Lower lobe of right lung (tissue), 2 donors: ENCODE measurements at regions not wholly inside any gene's neighbourhood (a gene's known extent, or its start where the extent isn't known, plus 50 kb on each side); places are given as distances from the start of the nearest gene placed in this dataset.

Experiments
- ATAC-seq, 2 donors: fragments of 200-7000 bp; cut with Tn5 transposase; one replicate each; pipeline ENCODE4 v1.9.1; 2020 to 2022; ENCODE audit warnings: mild to moderate bottlenecking in 2 of 2, moderate library complexity in 2 of 2
- DNase-seq: peaks from one replicate; pipeline ENCODE4 v3.0.0-alpha.2; 2020
- H3K27ac ChIP-seq: fragments of 200-600 bp; one replicate; pipeline ENCODE4 v1.8.0; 2022
- H3K27me3 ChIP-seq: fragments of 200-600 bp; one replicate; pipeline ENCODE4 v1.8.0; 2022; ENCODE audit warnings: low read depth
- H3K36me3 ChIP-seq: fragments of 200-600 bp; one replicate; pipeline ENCODE4 v1.8.0; 2022; ENCODE audit warnings: mild to moderate bottlenecking
- H3K4me1 ChIP-seq: fragments of 200-600 bp; one replicate; pipeline ENCODE4 v1.8.0; 2022
- H3K4me3 ChIP-seq: fragments of 200-600 bp; one replicate; pipeline ENCODE4 v1.8.0; 2022; ENCODE audit warnings: mild to moderate bottlenecking
- H3K9me3 ChIP-seq: fragments of 200-600 bp; one replicate; pipeline ENCODE4 v1.8.0; 2022
- CTCF ChIP-seq: fragments of 200-600 bp; IDR thresholded peaks from one replicate; pipeline ENCODE4 v1.8.0; 2022; ENCODE audit warnings: antibody characterized with exemption, mild to moderate bottlenecking
- intact Hi-C: fragments of 100-400 bp; cut with DNase I; formaldehyde crosslinking; loops from one replicate; pipeline ENCODE4 v1.11.0; 2022
- donor health status: DM: no; HTN: yes; CAD: no; lungs with severe emphysema.

- no peaks in the 10 kb centered on the region for H3K36me3 ChIP-seq
- no peaks in the 10 kb centered on the region for H3K9me3 ChIP-seq
- H3K4me1 ChIP-seq: no peaks in the 10 kb centered on the region
- TF ChIP-seq CTCF: no peak
- no peak for ATAC-seq
- intact Hi-C loops: no loop called here
- H3K27ac ChIP-seq: no peak overlapping the region
- H3K27me3 ChIP-seq: no peaks in the 10 kb centered on the region
- no peak overlapping the region for H3K4me3 ChIP-seq
- no peak for DNase-seq
Measured at GRCh38 chrY:14238277-14238676, 182.2 kb downstream of the VCY1B start.

- Histone ChIP-seq H3K9me3 (no peaks in the 10 kb centered on the region), H3K4me3 (no peak overlapping the region), H3K36me3 (no peaks in the 10 kb centered on the region), H3K4me1 (no peaks in the 10 kb centered on the region), H3K27ac (no peak overlapping the region), H3K27me3 (no peaks in the 10 kb centered on the region)
- intact Hi-C loops: no loop called here
- ATAC-seq (no peak), DNase-seq (no peak)
- no peak for TF ChIP-seq CTCF
Measured at GRCh38 chrY:14246948-14247347, 190.9 kb downstream of the VCY1B start.

- no peak for DNase-seq
- no peak for ATAC-seq
- no peaks in the 10 kb centered on the region for H3K9me3 ChIP-seq
- no peak overlapping the region for H3K27ac ChIP-seq
- intact Hi-C loops: no loop called here
- TF ChIP-seq CTCF: no peak
- no peaks in the 10 kb centered on the region for H3K4me1 ChIP-seq
- H3K27me3 ChIP-seq: no peaks in the 10 kb centered on the region
- H3K4me3 ChIP-seq: no peak overlapping the region
- no peaks in the 10 kb centered on the region for H3K36me3 ChIP-seq
Measured at GRCh38 chrY:14248878-14249576, 193.0 kb downstream of the VCY1B start.

GRCh38 chrY:14255965-14256816 lies 200.2 kb downstream of the VCY1B start:
- H3K4me3 ChIP-seq: no peak overlapping the region
- DNase-seq (no peak), ATAC-seq (no peak)
- no peaks in the 10 kb centered on the region for H3K9me3 ChIP-seq
- no peaks in the 10 kb centered on the region for H3K36me3 ChIP-seq
- no peaks in the 10 kb centered on the region for H3K4me1 ChIP-seq
- no peaks in the 10 kb centered on the region for H3K27me3 ChIP-seq
- no peak for TF ChIP-seq CTCF
- intact Hi-C loops: no loop called here
- H3K27ac ChIP-seq: no peak overlapping the region

- DNase-seq (no peak), ATAC-seq (no peak)
- no peaks in the 10 kb centered on the region for H3K36me3 ChIP-seq
- intact Hi-C loops: no loop called here
- H3K9me3 ChIP-seq: no peaks in the 10 kb centered on the region
- no peaks in the 10 kb centered on the region for H3K4me1 ChIP-seq
- no peak overlapping the region for H3K4me3 ChIP-seq
- H3K27ac ChIP-seq: no peak overlapping the region
- H3K27me3 ChIP-seq: no peaks in the 10 kb centered on the region
- no peak for TF ChIP-seq CTCF
Measured at GRCh38 chrY:14256817-14257168, 200.8 kb downstream of the VCY1B start.
